Stomach (tissue), 4 donors: ENCODE measurements at regions not wholly inside any gene's neighbourhood (a gene's known extent, or its start where the extent isn't known, plus 50 kb on each side); places are given as distances from the start of the nearest gene placed in this dataset.

Source experiments
- EP300 ChIP-seq: sonication (generic); formaldehyde crosslinking; IDR thresholded peaks from one replicate; pipeline ENCODE4 v1.6.1; 2017; ENCODE audit warnings: antibody characterized with exemption
- POLR2A ChIP-seq, 4 donors: fragments of 450-650 bp; IDR thresholded peaks; one replicate each; pipeline ENCODE4 v1.6.1; 2016; ENCODE audit warnings: antibody characterized with exemption in 4 of 4, control low read depth in 2 of 4, mild to moderate bottlenecking in 1 of 4, moderate library complexity in 1 of 4
- TF ChIP-seq, protein P1 (sequence below), 7 experiments: fragments of 450-650 bp in 4 of 7; fragments of 200-600 bp in 3 of 7; sonication (generic) in 3 of 7; IDR thresholded peaks; one replicate each; pipeline ENCODE4 v1.5.1; 2016 to 2019; ENCODE audit warnings: antibody characterized with exemption in 7 of 7, control low read depth in 2 of 7, mild to moderate bottlenecking in 1 of 7

DNA sequence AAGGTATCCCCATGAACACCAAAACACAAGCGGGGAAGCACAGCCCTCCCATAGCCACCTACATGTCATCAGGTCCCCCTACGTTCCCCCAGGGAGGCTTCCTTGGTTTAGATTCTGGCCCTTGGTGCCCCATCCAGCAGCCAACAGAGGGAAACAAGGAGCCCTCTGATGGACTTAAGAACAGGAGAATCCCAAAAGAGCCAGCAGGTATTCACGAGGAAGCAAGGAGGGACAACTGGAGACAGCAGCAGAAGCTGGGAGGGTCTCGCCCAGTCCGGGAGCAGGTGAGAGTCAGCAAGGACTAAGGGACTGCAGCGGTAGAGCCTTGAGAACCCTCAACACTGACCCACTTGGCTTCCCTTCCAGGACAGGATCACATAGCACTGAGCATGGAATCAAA lies 58.4 kb upstream of the TOP1 start:
- TF ChIP-seq, protein P1, sequence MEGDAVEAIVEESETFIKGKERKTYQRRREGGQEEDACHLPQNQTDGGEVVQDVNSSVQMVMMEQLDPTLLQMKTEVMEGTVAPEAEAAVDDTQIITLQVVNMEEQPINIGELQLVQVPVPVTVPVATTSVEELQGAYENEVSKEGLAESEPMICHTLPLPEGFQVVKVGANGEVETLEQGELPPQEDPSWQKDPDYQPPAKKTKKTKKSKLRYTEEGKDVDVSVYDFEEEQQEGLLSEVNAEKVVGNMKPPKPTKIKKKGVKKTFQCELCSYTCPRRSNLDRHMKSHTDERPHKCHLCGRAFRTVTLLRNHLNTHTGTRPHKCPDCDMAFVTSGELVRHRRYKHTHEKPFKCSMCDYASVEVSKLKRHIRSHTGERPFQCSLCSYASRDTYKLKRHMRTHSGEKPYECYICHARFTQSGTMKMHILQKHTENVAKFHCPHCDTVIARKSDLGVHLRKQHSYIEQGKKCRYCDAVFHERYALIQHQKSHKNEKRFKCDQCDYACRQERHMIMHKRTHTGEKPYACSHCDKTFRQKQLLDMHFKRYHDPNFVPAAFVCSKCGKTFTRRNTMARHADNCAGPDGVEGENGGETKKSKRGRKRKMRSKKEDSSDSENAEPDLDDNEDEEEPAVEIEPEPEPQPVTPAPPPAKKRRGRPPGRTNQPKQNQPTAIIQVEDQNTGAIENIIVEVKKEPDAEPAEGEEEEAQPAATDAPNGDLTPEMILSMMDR (IDR thresholded peaks at IDR 0.05): no peak
- no peak for TF ChIP-seq POLR2A (IDR thresholded peaks at IDR 0.05)
- TF ChIP-seq EP300: no peak
